PC-9 (cell line): ENCODE measurements at regions not wholly inside any gene's neighbourhood (a gene's known extent, or its start where the extent isn't known, plus 50 kb on each side); places are given as distances from the start of the nearest gene placed in this dataset.

Source experiments
- BruUV-seq: library from RNA; stranded (reverse); fragments of 400-500 nt; replicated peaks from 2 replicates; lab custom pipeline; 2021; lab: Mats Ljungman, UMichigan
- CTCF ChIA-PET: fragments of 300-600 bp; sonication (Branson Sonifier 250); formaldehyde crosslinking; loops from one replicate; lab custom pipeline; 2022; ENCODE audit warnings: antibody characterized with exemption; lab: Charles Lee
- POLR2A ChIA-PET: fragments of 300-600 bp; sonication (Branson Sonifier 250); formaldehyde crosslinking; loops from one replicate; lab custom pipeline; 2022; ENCODE audit warnings: antibody characterized with exemption; ENCODE audit not compliant: unreplicated experiment; lab: Charles Lee
- DNase-seq, 2 experiments: peaks; one replicate each; pipeline versions ENCODE4 v3.0.0 to v3.0.0-alpha.2; 2015 to 2022; ENCODE audit warnings: mixed read lengths in 1 of 2
- H2AFZ ChIP-seq: fragments of 200-600 bp; sonication (generic); 2 replicates; pipeline ENCODE4 v1.8.1; 2017; ENCODE audit warnings: antibody characterized with exemption
- H3F3A ChIP-seq: fragments of 200-600 bp; sonication (generic); 2 replicates; pipeline ENCODE4 v1.8.1; 2017; ENCODE audit warnings: antibody characterized with exemption, mild to moderate bottlenecking, low read depth; ENCODE audit not compliant: insufficient read depth
- H3K27ac ChIP-seq: fragments of 200-600 bp; sonication (generic); 2 replicates; pipeline ENCODE4 v1.6.1; 2016; ENCODE audit warnings: mixed run types
- H3K27me3 ChIP-seq: fragments of 200-600 bp; sonication (generic); 2 replicates; pipeline ENCODE4 v1.6.1; 2016; ENCODE audit warnings: low read depth, mixed run types; ENCODE audit not compliant: insufficient read depth
- H3K36me3 ChIP-seq: fragments of 200-600 bp; sonication (generic); 2 replicates; pipeline ENCODE4 v1.6.1; 2016; ENCODE audit warnings: low read depth, mixed run types
- H3K4me1 ChIP-seq: fragments of 200-600 bp; sonication (generic); replicated peaks from 2 replicates; pipeline ENCODE4 v1.6.1; 2016; ENCODE audit warnings: mixed run types; ENCODE audit not compliant: insufficient read depth
- H3K4me2 ChIP-seq: fragments of 200-600 bp; sonication (generic); 2 replicates; pipeline ENCODE4 v1.6.1; 2017; ENCODE audit warnings: mixed run types
- H3K4me3 ChIP-seq: fragments of 200-600 bp; sonication (generic); 2 replicates; pipeline ENCODE4 v1.6.1; 2016; ENCODE audit warnings: mixed run types
- H3K79me2 ChIP-seq: fragments of 200-600 bp; sonication (generic); 2 replicates; pipeline ENCODE4 v1.6.1; 2017; ENCODE audit warnings: low read depth, mixed run types
- H3K9me2 ChIP-seq: fragments of 200-600 bp; sonication (generic); 2 replicates; pipeline ENCODE4 v1.8.1; 2017; ENCODE audit warnings: mild to moderate bottlenecking; ENCODE audit not compliant: insufficient read depth
- H3K9me3 ChIP-seq: fragments of 200-600 bp; sonication (generic); 2 replicates; pipeline ENCODE4 v1.8.1; 2016; ENCODE audit warnings: low read depth; ENCODE audit not compliant: insufficient read depth
- H4K20me1 ChIP-seq: fragments of 200-600 bp; sonication (generic); 2 replicates; pipeline ENCODE4 v1.8.1; 2017; ENCODE audit not compliant: insufficient read depth
- EZH2 ChIP-seq: fragments of 200-600 bp; sonication (generic); IDR thresholded peaks from 2 replicates; pipeline ENCODE4 v1.8.0; 2017; ENCODE audit warnings: antibody characterized with exemption, low read depth
- intact Hi-C: fragments of 100-400 bp; cut with micrococcal nuclease; formaldehyde crosslinking; loops from one replicate; pipeline ENCODE4 v1.10.0; 2022; ENCODE audit not compliant: unreplicated experiment
- TF ChIP-seq, protein P1 (sequence below): fragments of 200-600 bp; sonication (generic); conservative IDR thresholded peaks from 2 replicates; pipeline ENCODE4 v1.6.1; 2017; ENCODE audit warnings: mixed run types, antibody characterized with exemption, mild to moderate bottlenecking, moderate library complexity

GRCh38 chr11:39971938-39972337, 1487.5 kb downstream of the LRRC4C start:
- Histone ChIP-seq H3F3A (no peaks in the 10 kb centered on the region), H3K4me2 (no peak overlapping the region), H3K36me3 (no peaks in the 10 kb centered on the region), H4K20me1 (no peaks in the 10 kb centered on the region), H3K27me3 (peaks cover 22% of the 10 kb centered on the region), H3K4me3 (no peak overlapping the region), H3K9me2 (no peaks in the 10 kb centered on the region), H3K9me3 (no peaks in the 10 kb centered on the region; the same call in 1 of the 2 replicates), H3K4me1 (no peaks in the 10 kb centered on the region), H2AFZ (no peak overlapping the region), H3K79me2 (no peaks in the 10 kb centered on the region), H3K27ac (no peak overlapping the region)
- no peak for TF ChIP-seq EZH2
- TF ChIP-seq, protein P1, sequence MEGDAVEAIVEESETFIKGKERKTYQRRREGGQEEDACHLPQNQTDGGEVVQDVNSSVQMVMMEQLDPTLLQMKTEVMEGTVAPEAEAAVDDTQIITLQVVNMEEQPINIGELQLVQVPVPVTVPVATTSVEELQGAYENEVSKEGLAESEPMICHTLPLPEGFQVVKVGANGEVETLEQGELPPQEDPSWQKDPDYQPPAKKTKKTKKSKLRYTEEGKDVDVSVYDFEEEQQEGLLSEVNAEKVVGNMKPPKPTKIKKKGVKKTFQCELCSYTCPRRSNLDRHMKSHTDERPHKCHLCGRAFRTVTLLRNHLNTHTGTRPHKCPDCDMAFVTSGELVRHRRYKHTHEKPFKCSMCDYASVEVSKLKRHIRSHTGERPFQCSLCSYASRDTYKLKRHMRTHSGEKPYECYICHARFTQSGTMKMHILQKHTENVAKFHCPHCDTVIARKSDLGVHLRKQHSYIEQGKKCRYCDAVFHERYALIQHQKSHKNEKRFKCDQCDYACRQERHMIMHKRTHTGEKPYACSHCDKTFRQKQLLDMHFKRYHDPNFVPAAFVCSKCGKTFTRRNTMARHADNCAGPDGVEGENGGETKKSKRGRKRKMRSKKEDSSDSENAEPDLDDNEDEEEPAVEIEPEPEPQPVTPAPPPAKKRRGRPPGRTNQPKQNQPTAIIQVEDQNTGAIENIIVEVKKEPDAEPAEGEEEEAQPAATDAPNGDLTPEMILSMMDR, result no peak
- intact Hi-C loops, result no loop called here
- no TSS peak for BruUV-seq
- POLR2A ChIA-PET, result no interaction called here
- DNase-seq, result no peak
- CTCF ChIA-PET, result no interaction called here

- H3K4me1 ChIP-seq, result no peaks in the 10 kb centered on the region
- no TSS peak for BruUV-seq
- H3K27ac ChIP-seq, result no peak overlapping the region
- no peaks in the 10 kb centered on the region; the same call in 1 of the 2 replicates for H3K9me3 ChIP-seq
- CTCF ChIA-PET, result no interaction called here
- no peaks in the 10 kb centered on the region for H4K20me1 ChIP-seq
- H3K4me2 ChIP-seq, result no peak overlapping the region
- TF ChIP-seq, protein P1, result no peak
- TF ChIP-seq EZH2, result no peak
- H3K4me3 ChIP-seq, result no peak overlapping the region
- no peak overlapping the region for H2AFZ ChIP-seq
- POLR2A ChIA-PET, result no interaction called here
- peaks cover 22% of the 10 kb centered on the region for H3K27me3 ChIP-seq
- no peaks in the 10 kb centered on the region for H3K79me2 ChIP-seq
- no peak for DNase-seq
- H3K9me2 ChIP-seq, result no peaks in the 10 kb centered on the region
- intact Hi-C loops, result no loop called here
- no peaks in the 10 kb centered on the region for H3K36me3 ChIP-seq
- H3F3A ChIP-seq, result no peaks in the 10 kb centered on the region
Observed at GRCh38 chr11:39968071-39968470, 1491.4 kb downstream of the LRRC4C start.

DNA sequence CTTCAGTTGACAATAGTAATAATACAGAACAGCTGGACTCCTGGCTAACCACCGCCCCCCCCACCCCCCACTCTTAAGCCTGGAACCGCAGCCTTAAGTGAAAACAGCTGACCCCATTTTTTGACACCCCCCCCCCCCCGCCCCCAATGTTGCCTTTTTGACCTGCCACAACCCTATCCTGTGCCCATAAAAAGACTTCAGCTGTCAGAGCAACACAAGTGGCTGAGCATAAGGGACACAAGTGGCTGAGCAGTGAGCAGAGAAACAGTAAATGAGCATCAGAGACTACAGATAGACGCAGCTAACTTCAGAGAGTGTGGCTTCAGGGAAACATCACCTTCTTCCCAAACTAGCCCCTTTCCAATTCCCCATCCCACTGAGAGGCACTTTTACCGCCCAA, 1493.8 kb downstream of the LRRC4C start:
- no peak overlapping the region for H3K4me2 ChIP-seq
- POLR2A ChIA-PET, result no interaction called here

More for the DNA sequence above, 1493.8 kb downstream of the LRRC4C start:
- Histone ChIP-seq H3K4me1 (no peaks in the 10 kb centered on the region), H2AFZ (no peak overlapping the region), H3K79me2 (no peaks in the 10 kb centered on the region), H3F3A (no peaks in the 10 kb centered on the region), H3K36me3 (no peaks in the 10 kb centered on the region), H3K9me2 (no peaks in the 10 kb centered on the region), H3K27me3 (peaks cover 13% of the 10 kb centered on the region; the same call in 1 of the 2 replicates), H4K20me1 (no peaks in the 10 kb centered on the region), H3K9me3 (no peaks in the 10 kb centered on the region; the same call in 1 of the 2 replicates), H3K27ac (no peak overlapping the region), H3K4me3 (no peak overlapping the region)
- CTCF ChIA-PET, result no interaction called here
- TF ChIP-seq, protein P1, result no peak
- TF ChIP-seq EZH2, result no peak
- no TSS peak for BruUV-seq
- intact Hi-C loops, result no loop called here
- DNase-seq, result no peak
